Activated CD4-positive, alpha-beta T cell treated with anti-CD3 and anti-CD28 coated beads, Interleukin-2, amount 50 U/mL, for 16 hours (primary cell): ENCODE measurements at regions not wholly inside any gene's neighbourhood (a gene's known extent, or its start where the extent isn't known, plus 50 kb on each side); places are given as distances from the start of the nearest gene placed in this dataset.
"Not testable (repeated sequence)": the region's sequence is repeated elsewhere in the genome, so short reads cannot be mapped to it uniquely, and the experiment has no call there.

Experiments used
- DNase-seq: peaks from one replicate; pipeline ENCODE4 v3.0.0-alpha.2; 2020

GRCh38 chr7:45410893-45411292, 163.3 kb upstream of the ADCY1 start:
- no peak for DNase-seq

- no peak for DNase-seq
Measured at GRCh38 chr7:45413419-45413818, 160.7 kb upstream of the ADCY1 start.

- no peak for DNase-seq
Measured at GRCh38 chr7:45414226-45414625, 159.9 kb upstream of the ADCY1 start.

- no peak for DNase-seq
Measured at GRCh38 chr7:45415265-45415664, 158.9 kb upstream of the ADCY1 start.

GRCh38 chr7:45416846-45417245, 157.3 kb upstream of the ADCY1 start:
- DNase-seq = no peak

GRCh38 chr7:45417268-45417667, 156.9 kb upstream of the ADCY1 start:
- no peak for DNase-seq

GRCh38 chr7:45417735-45418134, 156.4 kb upstream of the ADCY1 start:
- no peak for DNase-seq

- no peak for DNase-seq
Measured at GRCh38 chr7:45420843-45421495, 153.2 kb upstream of the ADCY1 start.

GRCh38 chr7:45421806-45422205, 152.4 kb upstream of the ADCY1 start:
- no peak for DNase-seq

- no peak for DNase-seq
Measured at GRCh38 chr7:45430397-45430796, 143.8 kb upstream of the ADCY1 start.

GRCh38 chr7:45434167-45434784, 139.9 kb upstream of the ADCY1 start:
- no peak for DNase-seq

GRCh38 chr7:45435131-45435530, 139.0 kb upstream of the ADCY1 start:
- no peak for DNase-seq

GRCh38 chr7:45435846-45436245, 138.3 kb upstream of the ADCY1 start:
- no peak for DNase-seq

- DNase-seq = not testable (repeated sequence)
Measured at GRCh38 chr7:45440776-45441175, 133.4 kb upstream of the ADCY1 start.

GRCh38 chr7:45443263-45443662, 130.9 kb upstream of the ADCY1 start:
- DNase-seq = no peak

GRCh38 chr7:45446195-45446944, 127.8 kb upstream of the ADCY1 start:
- DNase-seq = peak; percentile 41

GRCh38 chr7:45447296-45447695, 126.9 kb upstream of the ADCY1 start:
- no peak for DNase-seq

- DNase-seq = no peak
Measured at GRCh38 chr7:45450571-45451204, 123.5 kb upstream of the ADCY1 start.

GRCh38 chr7:45451342-45452035, 122.7 kb upstream of the ADCY1 start:
- DNase-seq = no peak

GRCh38 chr7:45454771-45455170, 119.4 kb upstream of the ADCY1 start:
- no peak for DNase-seq

- no peak for DNase-seq
Measured at GRCh38 chr7:45455662-45456061, 118.5 kb upstream of the ADCY1 start.

- no peak for DNase-seq
Measured at GRCh38 chr7:45456105-45456504, 118.1 kb upstream of the ADCY1 start.
